ENCODE measurements at regions not wholly inside any gene's neighbourhood (a gene's known extent, or its start where the extent isn't known, plus 50 kb on each side); places are given as distances from the start of the nearest gene placed in this dataset.

GRCh38 chr2:146467425-146467824 is 1377.4 kb upstream of the ACVR2A start:
- TF ChIP-seq, protein P1, sequence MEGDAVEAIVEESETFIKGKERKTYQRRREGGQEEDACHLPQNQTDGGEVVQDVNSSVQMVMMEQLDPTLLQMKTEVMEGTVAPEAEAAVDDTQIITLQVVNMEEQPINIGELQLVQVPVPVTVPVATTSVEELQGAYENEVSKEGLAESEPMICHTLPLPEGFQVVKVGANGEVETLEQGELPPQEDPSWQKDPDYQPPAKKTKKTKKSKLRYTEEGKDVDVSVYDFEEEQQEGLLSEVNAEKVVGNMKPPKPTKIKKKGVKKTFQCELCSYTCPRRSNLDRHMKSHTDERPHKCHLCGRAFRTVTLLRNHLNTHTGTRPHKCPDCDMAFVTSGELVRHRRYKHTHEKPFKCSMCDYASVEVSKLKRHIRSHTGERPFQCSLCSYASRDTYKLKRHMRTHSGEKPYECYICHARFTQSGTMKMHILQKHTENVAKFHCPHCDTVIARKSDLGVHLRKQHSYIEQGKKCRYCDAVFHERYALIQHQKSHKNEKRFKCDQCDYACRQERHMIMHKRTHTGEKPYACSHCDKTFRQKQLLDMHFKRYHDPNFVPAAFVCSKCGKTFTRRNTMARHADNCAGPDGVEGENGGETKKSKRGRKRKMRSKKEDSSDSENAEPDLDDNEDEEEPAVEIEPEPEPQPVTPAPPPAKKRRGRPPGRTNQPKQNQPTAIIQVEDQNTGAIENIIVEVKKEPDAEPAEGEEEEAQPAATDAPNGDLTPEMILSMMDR (IDR thresholded peaks at IDR 0.05; ENCODE audit: extremely low read depth, insufficient read depth, missing control alignments): no peak
- DNase-seq (ENCODE audit: low spot score): no peak
- in situ Hi-C loops (cut with MboI; ENCODE audit: low pct_unique_long_range_greater_than_20kb, low sequenced_read_pairs, unreplicated experiment): no loop called here

DNA sequence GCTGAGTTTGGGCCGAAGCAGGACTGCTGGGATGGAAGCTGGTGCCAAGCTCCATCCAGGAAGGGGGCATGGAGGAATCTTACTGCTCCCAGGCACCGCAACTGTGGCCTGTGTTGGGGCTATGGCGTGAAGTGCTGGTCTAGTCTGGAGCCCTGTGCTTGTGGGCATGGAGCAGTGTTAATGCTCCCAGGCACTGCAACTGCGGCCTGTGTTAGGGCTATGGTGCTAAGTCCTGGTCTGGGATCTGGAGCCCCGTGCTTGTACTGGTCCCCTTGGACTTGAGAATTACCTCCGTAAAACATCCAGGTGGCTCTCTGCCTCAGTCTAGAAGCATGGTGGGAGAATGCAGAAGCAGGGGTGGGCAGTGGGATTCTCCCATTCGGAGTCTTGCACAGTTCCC is 1379.4 kb upstream of the ACVR2A start:
- no peak for DNase-seq (ENCODE audit: low spot score)
- TF ChIP-seq, protein P1 (IDR thresholded peaks at IDR 0.05; ENCODE audit: extremely low read depth, insufficient read depth, missing control alignments): no peak
- in situ Hi-C loops (cut with MboI; ENCODE audit: low pct_unique_long_range_greater_than_20kb, low sequenced_read_pairs, unreplicated experiment): no loop called here

- TF ChIP-seq, protein P1 (IDR thresholded peaks at IDR 0.05; ENCODE audit: extremely low read depth, insufficient read depth, missing control alignments): no peak
- no peak for DNase-seq (ENCODE audit: low spot score)
- in situ Hi-C loops (cut with MboI; ENCODE audit: low pct_unique_long_range_greater_than_20kb, low sequenced_read_pairs, unreplicated experiment): no loop called here
These were observed 1383.8 kb upstream of the ACVR2A start for GRCh38 chr2:146461068-146461467.

DNA sequence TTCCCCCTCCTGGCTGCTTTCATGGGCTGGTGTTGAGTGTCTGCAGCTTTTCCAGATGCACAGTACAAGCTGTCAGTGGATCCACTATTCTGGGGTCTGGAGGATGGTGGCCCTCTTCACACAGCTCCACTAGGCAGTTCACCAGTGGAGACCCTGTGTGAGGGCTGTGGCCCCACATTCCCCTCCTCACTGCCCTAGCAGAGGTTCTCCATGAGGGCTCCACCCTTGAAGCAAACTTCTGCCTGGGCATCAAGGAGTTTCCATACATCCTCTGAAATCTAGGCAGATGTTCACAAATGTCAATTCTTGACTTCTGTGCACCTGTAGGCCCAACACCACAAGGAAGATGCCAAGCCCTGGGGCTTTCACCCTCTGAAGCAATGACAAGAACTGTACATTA is 1386.2 kb upstream of the ACVR2A start:
- DNase-seq (ENCODE audit: low spot score): no peak
- TF ChIP-seq, protein P1 (IDR thresholded peaks at IDR 0.05; ENCODE audit: extremely low read depth, insufficient read depth, missing control alignments): no peak
- in situ Hi-C loops (cut with MboI; ENCODE audit: low pct_unique_long_range_greater_than_20kb, low sequenced_read_pairs, unreplicated experiment): no loop called here

DNA sequence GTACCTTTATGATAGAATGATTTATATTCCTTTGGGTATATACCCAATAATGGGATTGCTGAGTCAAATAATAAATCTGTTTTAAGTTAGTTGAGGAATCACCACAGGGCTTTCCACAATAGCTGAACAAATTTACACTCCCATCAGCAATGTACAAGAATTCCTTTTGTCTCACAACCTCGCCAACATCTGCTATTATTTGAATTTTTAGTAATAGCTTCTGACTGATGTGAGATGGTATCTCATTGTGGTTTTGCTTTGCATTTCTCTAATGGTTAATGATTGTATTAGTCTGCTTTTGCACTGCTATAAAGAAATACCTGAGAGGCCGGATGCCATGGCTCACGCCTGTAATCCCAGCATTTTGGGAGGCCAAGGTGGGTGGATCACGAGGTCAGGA is 1387.6 kb upstream of the ACVR2A start:
- TF ChIP-seq, protein P1 (IDR thresholded peaks at IDR 0.05; ENCODE audit: extremely low read depth, insufficient read depth, missing control alignments): no peak
- in situ Hi-C loops (cut with MboI; ENCODE audit: low pct_unique_long_range_greater_than_20kb, low sequenced_read_pairs, unreplicated experiment): no loop called here
- DNase-seq (ENCODE audit: low spot score): no peak

GRCh38 chr2:146455325-146455724 is 1389.5 kb upstream of the ACVR2A start:
- in situ Hi-C loops (cut with MboI; ENCODE audit: low pct_unique_long_range_greater_than_20kb, low sequenced_read_pairs, unreplicated experiment): no loop called here
- no peak for DNase-seq (ENCODE audit: low spot score)
- TF ChIP-seq, protein P1 (IDR thresholded peaks at IDR 0.05; ENCODE audit: extremely low read depth, insufficient read depth, missing control alignments): no peak

DNA sequence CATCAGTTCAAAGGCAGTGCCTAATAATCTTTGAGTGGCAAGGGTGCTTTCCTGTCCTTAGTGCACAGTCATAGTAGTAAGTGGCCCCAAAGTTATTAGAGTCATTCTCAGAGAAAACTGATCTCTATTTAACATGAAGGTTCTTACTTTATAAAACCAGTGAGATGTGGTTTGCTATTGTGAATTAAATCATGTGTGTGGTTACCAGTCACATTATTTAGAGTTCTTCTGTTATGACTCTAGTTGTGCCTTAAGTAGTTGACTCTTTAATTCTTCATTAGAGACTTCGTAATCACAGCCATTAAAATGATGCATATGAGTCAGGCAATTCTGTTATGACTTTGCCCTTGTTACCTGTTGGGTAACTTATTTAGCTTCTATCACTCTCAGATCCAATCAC is 1392.9 kb upstream of the ACVR2A start:
- in situ Hi-C loops (cut with MboI; ENCODE audit: low pct_unique_long_range_greater_than_20kb, low sequenced_read_pairs, unreplicated experiment): no loop called here
- TF ChIP-seq, protein P1 (IDR thresholded peaks at IDR 0.05; ENCODE audit: extremely low read depth, insufficient read depth, missing control alignments): no peak
- no peak for DNase-seq (ENCODE audit: low spot score)

Measured in GM13977 (cell line).